NCI-H524 (cell line): ENCODE measurements at regions not wholly inside any gene's neighbourhood (a gene's known extent, or its start where the extent isn't known, plus 50 kb on each side); places are given as distances from the start of the nearest gene placed in this dataset.

Experiments used
- DNase-seq, 2 experiments: peaks; one replicate each; lab custom pipeline; 2025; lab: John Stamatoyannopoulos, UW

- no peak for DNase-seq
Measured at GRCh38 chr5:61652916-61653315, 320.9 kb downstream of the ZSWIM6 start.

- peak; percentile 69 to 90 for DNase-seq
Measured at GRCh38 chr5:61653807-61654580, 321.9 kb downstream of the ZSWIM6 start.

GRCh38 chr5:61654876-61655275 is 322.8 kb downstream of the ZSWIM6 start:
- DNase-seq: no peak

GRCh38 chr5:61657010-61657409 is 325.0 kb downstream of the ZSWIM6 start:
- no peak for DNase-seq

- no peak for DNase-seq
Measured at GRCh38 chr5:61657686-61658085, 325.6 kb downstream of the ZSWIM6 start.

GRCh38 chr5:61658592-61659008 is 326.5 kb downstream of the ZSWIM6 start:
- peak; percentile 65 to 81 for DNase-seq

GRCh38 chr5:61659221-61659696 is 327.2 kb downstream of the ZSWIM6 start:
- DNase-seq: no peak

- DNase-seq: no peak
Measured at GRCh38 chr5:61662670-61663069, 330.6 kb downstream of the ZSWIM6 start.

GRCh38 chr5:61666064-61666621 is 334.1 kb downstream of the ZSWIM6 start:
- no peak for DNase-seq

GRCh38 chr5:61667525-61668218 is 335.6 kb downstream of the ZSWIM6 start:
- no peak for DNase-seq

- no peak for DNase-seq
Measured at GRCh38 chr5:61669531-61669930, 337.5 kb downstream of the ZSWIM6 start.

- DNase-seq: no peak
Measured at GRCh38 chr5:61670941-61671340, 338.9 kb downstream of the ZSWIM6 start.

- no peak for DNase-seq
Measured at GRCh38 chr5:61673007-61673735, 341.1 kb downstream of the ZSWIM6 start.

- DNase-seq: no peak
Measured at GRCh38 chr5:61674378-61674777, 342.3 kb downstream of the ZSWIM6 start.

- DNase-seq: peak in 1 of 2 experiments; percentile 8
Measured at GRCh38 chr5:61675015-61675692, 343.1 kb downstream of the ZSWIM6 start.

- DNase-seq: no peak
Measured at GRCh38 chr5:61677220-61677619, 345.2 kb downstream of the ZSWIM6 start.

- DNase-seq: no peak
Measured at GRCh38 chr5:61678966-61679365, 346.9 kb downstream of the ZSWIM6 start.

GRCh38 chr5:61679562-61679961 is 347.5 kb downstream of the ZSWIM6 start:
- no peak for DNase-seq

- no peak for DNase-seq
Measured at GRCh38 chr5:61680247-61680646, 348.2 kb downstream of the ZSWIM6 start.

GRCh38 chr5:61683148-61683547 is 351.1 kb downstream of the ZSWIM6 start:
- no peak for DNase-seq

GRCh38 chr5:61683926-61684325 is 351.9 kb downstream of the ZSWIM6 start:
- no peak for DNase-seq
